ENCODE measurements at regions not wholly inside any gene's neighbourhood (a gene's known extent, or its start where the extent isn't known, plus 50 kb on each side); places are given as distances from the start of the nearest gene placed in this dataset.
A peak's percentile ranks its signal among the peaks of the same experiment; 100 is the strongest.

GRCh38 chr3:69686056-69686455, 53.2 kb upstream of the MITF start:
- WGBS (ENCODE audit: low lambda C conversion rate), result 91% methylated on average over 3 of the region's 3 CpGs
- H3K4me2 ChIP-seq, result no peak overlapping the region
- DNase-seq, result no peak
- no peaks in the 10 kb centered on the region for H3K36me3 ChIP-seq (replicated peaks in 1 of 2; ENCODE audit: control insufficient read depth in 1 of 2, insufficient read depth in 2 of 2, low read length in 1 of 2)
- H3F3A ChIP-seq (replicated peaks; ENCODE audit: insufficient read depth), result peaks cover 10% of the 10 kb centered on the region
- H4K20me1 ChIP-seq (ENCODE audit: insufficient read depth), result no peaks in the 10 kb centered on the region
- no peak overlapping the region for H2AFZ ChIP-seq (ENCODE audit: low read depth)
- H3K27ac ChIP-seq (ENCODE audit: low read depth in 2 of 2, low read length in 1 of 2), result peak overlapping the region in 1 of 2 experiments; percentile 37; a peak in 2 of 4 replicates
- CTCF ChIA-PET, result no interaction called here
- H3K9me2 ChIP-seq, result no peaks in the 10 kb centered on the region
- H3K27me3 ChIP-seq (ENCODE audit: insufficient read depth), result no peaks in the 10 kb centered on the region
- no peaks in the 10 kb centered on the region for H3K79me2 ChIP-seq (ENCODE audit: insufficient read depth)
- no peaks in the 10 kb centered on the region for H3K9me3 ChIP-seq
- POLR2A ChIA-PET, result no interaction called here
- H3K4me3 ChIP-seq (ENCODE audit: low read depth in 2 of 2, low read length in 1 of 2), result no peak overlapping the region
- no peak overlapping the region for H3K9ac ChIP-seq
- TF ChIP-seq RCOR1 (IDR thresholded peaks at IDR 0.05; ENCODE audit: low read length), result no peak
- TF ChIP-seq, protein P1, sequence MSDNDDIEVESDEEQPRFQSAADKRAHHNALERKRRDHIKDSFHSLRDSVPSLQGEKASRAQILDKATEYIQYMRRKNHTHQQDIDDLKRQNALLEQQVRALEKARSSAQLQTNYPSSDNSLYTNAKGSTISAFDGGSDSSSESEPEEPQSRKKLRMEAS (IDR thresholded peaks at IDR 0.05; ENCODE audit: low read depth), result no peak
- H3K4me1 ChIP-seq (ENCODE audit: control insufficient read depth in 1 of 2, insufficient read depth in 2 of 2, low read depth in 1 of 2, low read length in 1 of 2), result peaks cover 4 to 9% of the 10 kb centered on the region in 2 experiments; a peak in 3 of 4 replicates

GRCh38 chr3:69684309-69684961, 54.8 kb upstream of the MITF start:
- no peak overlapping the region for H3K4me3 ChIP-seq (ENCODE audit: low read depth in 2 of 2, low read length in 1 of 2)
- H3K36me3 ChIP-seq (replicated peaks in 1 of 2; ENCODE audit: control insufficient read depth in 1 of 2, insufficient read depth in 2 of 2, low read length in 1 of 2), result no peaks in the 10 kb centered on the region
- DNase-seq, result no peak
- WGBS (ENCODE audit: low lambda C conversion rate), result 96% methylated on average over 2 of the region's 2 CpGs
- H3K9me2 ChIP-seq, result no peaks in the 10 kb centered on the region
- H3K27me3 ChIP-seq (ENCODE audit: insufficient read depth), result no peaks in the 10 kb centered on the region
- ChIA-PET POLR2A (no interaction called here), CTCF (interaction anchor here (0.9 to 1.3 kb wide), 2 partner anchors 13 to 108 kb away, joined by 3 read pairs; no protein-coding TSS in a partner anchor)
- TF ChIP-seq SMC3 (IDR thresholded peaks at IDR 0.05; ENCODE audit: low read depth, low read length) (no peak), USF2 (IDR thresholded peaks at IDR 0.05; ENCODE audit: borderline replicate concordance, low read depth, low read length) (no peak), GABPA (IDR thresholded peaks at IDR 0.05; ENCODE audit: low read depth) (no peak), FOSL2 (IDR thresholded peaks at IDR 0.05; ENCODE audit: borderline replicate concordance, low read depth) (no peak), RAD21 (IDR thresholded peaks at IDR 0.05; ENCODE audit: low read length) (no peak), SIN3A (IDR thresholded peaks at IDR 0.05; ENCODE audit: borderline replicate concordance, low read depth, low read length) (no peak), FOXM1 (IDR thresholded peaks at IDR 0.05; ENCODE audit: low read depth) (no peak), MEF2A (IDR thresholded peaks at IDR 0.05; ENCODE audit: borderline replicate concordance, low read depth) (no peak), ZBTB33 (IDR thresholded peaks at IDR 0.05; ENCODE audit: borderline replicate concordance, low read depth) (no peak), RFX5 (IDR thresholded peaks at IDR 0.05; ENCODE audit: low read length) (no peak), RXRA (IDR thresholded peaks at IDR 0.05; ENCODE audit: borderline replicate concordance, low read depth) (no peak), TAF1 (IDR thresholded peaks at IDR 0.05; ENCODE audit: borderline replicate concordance, low read depth, low read length) (no peak), NRF1 (IDR thresholded peaks at IDR 0.05; ENCODE audit: low read depth, low read length) (no peak), GATA2 (CRISPR knock-in tag; IDR thresholded peaks at IDR 0.05) (no peak), POLR2AphosphoS5 (IDR thresholded peaks at IDR 0.05; ENCODE audit: low read depth, low read length) (no peak)
- TF ChIP-seq, protein P1 (IDR thresholded peaks at IDR 0.05; ENCODE audit: low read depth), result no peak
- TF ChIP-seq, protein P2, sequence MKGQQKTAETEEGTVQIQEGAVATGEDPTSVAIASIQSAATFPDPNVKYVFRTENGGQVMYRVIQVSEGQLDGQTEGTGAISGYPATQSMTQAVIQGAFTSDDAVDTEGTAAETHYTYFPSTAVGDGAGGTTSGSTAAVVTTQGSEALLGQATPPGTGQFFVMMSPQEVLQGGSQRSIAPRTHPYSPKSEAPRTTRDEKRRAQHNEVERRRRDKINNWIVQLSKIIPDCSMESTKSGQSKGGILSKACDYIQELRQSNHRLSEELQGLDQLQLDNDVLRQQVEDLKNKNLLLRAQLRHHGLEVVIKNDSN (IDR thresholded peaks at IDR 0.05; ENCODE audit: borderline replicate concordance, low read depth), result no peak
- H3K27ac ChIP-seq (ENCODE audit: low read depth in 2 of 2, low read length in 1 of 2), result no peak overlapping the region
- H2AFZ ChIP-seq (ENCODE audit: low read depth), result no peak overlapping the region
- no peaks in the 10 kb centered on the region for H4K20me1 ChIP-seq (ENCODE audit: insufficient read depth)
- H3K79me2 ChIP-seq (ENCODE audit: insufficient read depth), result no peaks in the 10 kb centered on the region
- no peak overlapping the region for H3K9ac ChIP-seq
- peaks cover 10% of the 10 kb centered on the region for H3F3A ChIP-seq (replicated peaks; ENCODE audit: insufficient read depth)
- no peak overlapping the region for H3K4me2 ChIP-seq
- H3K9me3 ChIP-seq, result no peaks in the 10 kb centered on the region
- H3K4me1 ChIP-seq (ENCODE audit: control insufficient read depth in 1 of 2, insufficient read depth in 2 of 2, low read depth in 1 of 2, low read length in 1 of 2), result peaks cover 4 to 9% of the 10 kb centered on the region in 2 experiments; a peak in 3 of 4 replicates

Measured in SK-N-SH (cell line).